ENCODE measurements at regions not wholly inside any gene's neighbourhood (a gene's known extent, or its start where the extent isn't known, plus 50 kb on each side); places are given as distances from the start of the nearest gene placed in this dataset.

GRCh38 chr5:169393907-169394306 is 93.0 kb upstream of the SLIT3 start:
- FAIRE-seq (no peak), DNase-seq (no peak)
- Histone ChIP-seq H3K36me3 (ENCODE audit: control insufficient read depth in 2 of 3, insufficient read depth in 3 of 3, low read length in 3 of 3) (no peaks in the 10 kb centered on the region), H3K9me3 (ENCODE audit: control insufficient read depth in 2 of 3, insufficient read depth in 1 of 3, low read length in 3 of 3) (peaks cover 0 to 6% (median 3%) of the 10 kb centered on the region in 3 donors), H3K4me3 (ENCODE audit: low read length in 3 of 3) (no peak overlapping the region), H3K9ac (ENCODE audit: low read length in 3 of 3) (no peak overlapping the region), H3K4me1 (ENCODE audit: control insufficient read depth in 2 of 3, insufficient read depth in 2 of 3, low read depth in 1 of 3, low read length in 3 of 3) (no peaks in the 10 kb centered on the region), H3K27me3 (ENCODE audit: control insufficient read depth, insufficient read depth, low read length) (no peaks in the 10 kb centered on the region), H3K27ac (ENCODE audit: low read depth in 2 of 2, low read length in 2 of 2) (no peak overlapping the region)
- TF ChIP-seq CTCF (IDR thresholded peaks at IDR 0.05; ENCODE audit: borderline replicate concordance, extremely low read depth, insufficient read depth): no peak
- intact Hi-C loops (cut with DNase I): no loop called here

- TF ChIP-seq CTCF (IDR thresholded peaks at IDR 0.05; ENCODE audit: borderline replicate concordance, extremely low read depth, insufficient read depth): no peak
- Histone ChIP-seq H3K27me3 (ENCODE audit: control insufficient read depth, insufficient read depth, low read length) (no peaks in the 10 kb centered on the region), H3K27ac (ENCODE audit: low read depth in 2 of 2, low read length in 2 of 2) (no peak overlapping the region), H3K9ac (ENCODE audit: low read length in 3 of 3) (no peak overlapping the region), H3K4me1 (ENCODE audit: control insufficient read depth in 2 of 3, insufficient read depth in 2 of 3, low read depth in 1 of 3, low read length in 3 of 3) (no peaks in the 10 kb centered on the region), H3K36me3 (ENCODE audit: control insufficient read depth in 2 of 3, insufficient read depth in 3 of 3, low read length in 3 of 3) (no peaks in the 10 kb centered on the region), H3K4me3 (ENCODE audit: low read length in 3 of 3) (no peak overlapping the region), H3K9me3 (ENCODE audit: control insufficient read depth in 2 of 3, insufficient read depth in 1 of 3, low read length in 3 of 3) (no peaks in the 10 kb centered on the region)
- FAIRE-seq (no peak), DNase-seq (no peak)
- intact Hi-C loops (cut with DNase I): no loop called here
Observed at GRCh38 chr5:169390265-169390664, 89.3 kb upstream of the SLIT3 start.

GRCh38 chr5:169389318-169389717 is 88.4 kb upstream of the SLIT3 start:
- H3K9me3 ChIP-seq (ENCODE audit: control insufficient read depth in 2 of 3, insufficient read depth in 1 of 3, low read length in 3 of 3): no peaks in the 10 kb centered on the region
- H3K9ac ChIP-seq (ENCODE audit: low read length in 3 of 3): no peak overlapping the region
- no peak for FAIRE-seq
- no peaks in the 10 kb centered on the region for H3K36me3 ChIP-seq (ENCODE audit: control insufficient read depth in 2 of 3, insufficient read depth in 3 of 3, low read length in 3 of 3)
- no peaks in the 10 kb centered on the region for H3K27me3 ChIP-seq (ENCODE audit: control insufficient read depth, insufficient read depth, low read length)
- H3K27ac ChIP-seq (ENCODE audit: low read depth in 2 of 2, low read length in 2 of 2): no peak overlapping the region
- H3K4me1 ChIP-seq (ENCODE audit: control insufficient read depth in 2 of 3, insufficient read depth in 2 of 3, low read depth in 1 of 3, low read length in 3 of 3): no peaks in the 10 kb centered on the region
- DNase-seq: no peak
- intact Hi-C loops (cut with DNase I): no loop called here
- no peak overlapping the region for H3K4me3 ChIP-seq (ENCODE audit: low read length in 3 of 3)
- no peak for TF ChIP-seq CTCF (IDR thresholded peaks at IDR 0.05; ENCODE audit: borderline replicate concordance, extremely low read depth, insufficient read depth)

- Histone ChIP-seq H3K9ac (ENCODE audit: low read length in 3 of 3) (no peak overlapping the region), H3K27ac (ENCODE audit: low read depth in 2 of 2, low read length in 2 of 2) (no peak overlapping the region), H3K4me1 (ENCODE audit: control insufficient read depth in 2 of 3, insufficient read depth in 2 of 3, low read depth in 1 of 3, low read length in 3 of 3) (no peaks in the 10 kb centered on the region), H3K4me3 (ENCODE audit: low read length in 3 of 3) (no peak overlapping the region), H3K9me3 (ENCODE audit: control insufficient read depth in 2 of 3, insufficient read depth in 1 of 3, low read length in 3 of 3) (no peaks in the 10 kb centered on the region), H3K36me3 (ENCODE audit: control insufficient read depth in 2 of 3, insufficient read depth in 3 of 3, low read length in 3 of 3) (no peaks in the 10 kb centered on the region), H3K27me3 (ENCODE audit: control insufficient read depth, insufficient read depth, low read length) (no peaks in the 10 kb centered on the region)
- FAIRE-seq (no peak), DNase-seq (no peak)
- intact Hi-C loops (cut with DNase I): no loop called here
- no peak for TF ChIP-seq CTCF (IDR thresholded peaks at IDR 0.05; ENCODE audit: borderline replicate concordance, extremely low read depth, insufficient read depth)
Observed at GRCh38 chr5:169385636-169386035, 84.7 kb upstream of the SLIT3 start.
